ENCODE measurements at regions not wholly inside any gene's neighbourhood (a gene's known extent, or its start where the extent isn't known, plus 50 kb on each side); places are given as distances from the start of the nearest gene placed in this dataset.
"Not testable (repeated sequence)": the region's sequence is repeated elsewhere in the genome, so short reads cannot be mapped to it uniquely, and the experiment has no call there.

- Mint-ChIP-seq H3K9me3 (peaks cover 3 to 24% (median 8%) of the 10 kb centered on the region in 6 donors), H3K27ac (no peak overlapping the region), H3K4me3 (no peak overlapping the region), H3K27me3 (ENCODE audit: low read depth in 3 of 3) (no peaks in the 10 kb centered on the region), H3K4me1 (no peaks in the 10 kb centered on the region), H3K36me3 (no peaks in the 10 kb centered on the region)
- DNase-seq = no peak
Observed at GRCh38 chr6:23523771-23524170, 602.2 kb upstream of the NRSN1 start.

- H3K4me1 Mint-ChIP-seq = peaks cover 0 to under 1% of the 10 kb centered on the region in 2 donors
- no peaks in the 10 kb centered on the region for H3K27me3 Mint-ChIP-seq (ENCODE audit: low read depth in 3 of 3)
- H3K36me3 Mint-ChIP-seq = no peaks in the 10 kb centered on the region
- no peak for DNase-seq
- peaks cover 3 to 27% (median 11%) of the 10 kb centered on the region in 6 donors for H3K9me3 Mint-ChIP-seq
- H3K27ac Mint-ChIP-seq = no peak overlapping the region
- H3K4me3 Mint-ChIP-seq = no peak overlapping the region
Observed at GRCh38 chr6:23524548-23524947, 601.5 kb upstream of the NRSN1 start.

GRCh38 chr6:23526526-23526925 is 599.5 kb upstream of the NRSN1 start:
- Mint-ChIP-seq H3K4me1 (peaks cover 0 to 6% of the 10 kb centered on the region in 2 donors), H3K4me3 (no peak overlapping the region), H3K9me3 (peaks cover 0 to 32% (median 10%) of the 10 kb centered on the region in 6 donors), H3K27ac (no peak overlapping the region), H3K27me3 (ENCODE audit: low read depth in 3 of 3) (no peaks in the 10 kb centered on the region), H3K36me3 (no peaks in the 10 kb centered on the region)
- DNase-seq = no peak

- Mint-ChIP-seq H3K36me3 (no peaks in the 10 kb centered on the region), H3K9me3 (peaks cover 7 to 41% (median 17%) of the 10 kb centered on the region in 6 donors), H3K27me3 (ENCODE audit: low read depth in 3 of 3) (no peaks in the 10 kb centered on the region), H3K27ac (no peak overlapping the region), H3K4me3 (no peak overlapping the region), H3K4me1 (peaks cover 0 to 6% of the 10 kb centered on the region in 2 donors)
- no peak for DNase-seq
Observed at GRCh38 chr6:23529902-23530301, 596.1 kb upstream of the NRSN1 start.

- peaks cover 0 to 6% of the 10 kb centered on the region in 2 donors for H3K4me1 Mint-ChIP-seq
- DNase-seq = no peak
- no peaks in the 10 kb centered on the region for H3K36me3 Mint-ChIP-seq
- no peaks in the 10 kb centered on the region for H3K27me3 Mint-ChIP-seq (ENCODE audit: low read depth in 3 of 3)
- no peak overlapping the region for H3K4me3 Mint-ChIP-seq
- no peak overlapping the region for H3K27ac Mint-ChIP-seq
- peaks cover 7 to 29% (median 17%) of the 10 kb centered on the region in 6 donors for H3K9me3 Mint-ChIP-seq
Observed at GRCh38 chr6:23531666-23532065, 594.3 kb upstream of the NRSN1 start.

- Mint-ChIP-seq H3K4me1 (peaks cover 0 to 6% of the 10 kb centered on the region in 2 donors), H3K27ac (no peak overlapping the region), H3K9me3 (peaks cover 6 to 26% (median 15%) of the 10 kb centered on the region in 6 donors), H3K36me3 (no peaks in the 10 kb centered on the region), H3K4me3 (no peak overlapping the region), H3K27me3 (ENCODE audit: low read depth in 3 of 3) (peaks cover 0 to under 1% (median 0%) of the 10 kb centered on the region in 3 donors)
- no peak for DNase-seq
Observed at GRCh38 chr6:23532227-23532626, 593.8 kb upstream of the NRSN1 start.

- peaks cover 7 to 33% (median 17%) of the 10 kb centered on the region in 6 donors for H3K9me3 Mint-ChIP-seq
- no peak overlapping the region for H3K27ac Mint-ChIP-seq
- DNase-seq = no peak
- peaks cover 0 to 2% (median 0%) of the 10 kb centered on the region in 3 donors for H3K27me3 Mint-ChIP-seq (ENCODE audit: low read depth in 3 of 3)
- H3K4me1 Mint-ChIP-seq = peaks cover 0 to 6% of the 10 kb centered on the region in 2 donors
- H3K4me3 Mint-ChIP-seq = no peak overlapping the region
- H3K36me3 Mint-ChIP-seq = no peaks in the 10 kb centered on the region
Observed at GRCh38 chr6:23533311-23533710, 592.7 kb upstream of the NRSN1 start.

GRCh38 chr6:23533944-23534343 is 592.1 kb upstream of the NRSN1 start:
- Mint-ChIP-seq H3K4me3 (no peak overlapping the region), H3K27ac (no peak overlapping the region), H3K9me3 (peaks cover 7 to 32% (median 15%) of the 10 kb centered on the region in 6 donors), H3K27me3 (ENCODE audit: low read depth in 3 of 3) (peaks cover 0 to 2% (median 0%) of the 10 kb centered on the region in 3 donors), H3K4me1 (peaks cover 0 to 6% of the 10 kb centered on the region in 2 donors), H3K36me3 (no peaks in the 10 kb centered on the region)
- no peak for DNase-seq

GRCh38 chr6:23534351-23534750 is 591.7 kb upstream of the NRSN1 start:
- H3K27me3 Mint-ChIP-seq (ENCODE audit: low read depth in 3 of 3) = peaks cover 0 to 2% (median 0%) of the 10 kb centered on the region in 3 donors
- peaks cover 7 to 29% (median 14%) of the 10 kb centered on the region in 6 donors for H3K9me3 Mint-ChIP-seq
- H3K4me1 Mint-ChIP-seq = peaks cover 0 to 6% of the 10 kb centered on the region in 2 donors
- no peaks in the 10 kb centered on the region for H3K36me3 Mint-ChIP-seq
- no peak for DNase-seq
- no peak overlapping the region for H3K27ac Mint-ChIP-seq
- H3K4me3 Mint-ChIP-seq = no peak overlapping the region

- no peak for DNase-seq
- Mint-ChIP-seq H3K27ac (no peak overlapping the region), H3K27me3 (ENCODE audit: low read depth in 3 of 3) (peaks cover 0 to 2% (median 0%) of the 10 kb centered on the region in 3 donors), H3K4me3 (no peak overlapping the region), H3K4me1 (peaks cover 0 to under 1% of the 10 kb centered on the region in 2 donors), H3K36me3 (no peaks in the 10 kb centered on the region), H3K9me3 (peaks cover 7 to 29% (median 13%) of the 10 kb centered on the region in 6 donors)
Observed at GRCh38 chr6:23535101-23535500, 590.9 kb upstream of the NRSN1 start.

GRCh38 chr6:23537828-23538227 is 588.2 kb upstream of the NRSN1 start:
- no peak overlapping the region for H3K27ac Mint-ChIP-seq
- H3K4me3 Mint-ChIP-seq = no peak overlapping the region
- no peaks in the 10 kb centered on the region for H3K36me3 Mint-ChIP-seq
- peaks cover 7 to 36% (median 13%) of the 10 kb centered on the region in 6 donors for H3K9me3 Mint-ChIP-seq
- H3K27me3 Mint-ChIP-seq (ENCODE audit: low read depth in 3 of 3) = peaks cover 0 to 2% (median 0%) of the 10 kb centered on the region in 3 donors
- no peaks in the 10 kb centered on the region for H3K4me1 Mint-ChIP-seq
- DNase-seq = no peak

- Mint-ChIP-seq H3K4me1 (no peaks in the 10 kb centered on the region), H3K27ac (no peak overlapping the region), H3K36me3 (no peaks in the 10 kb centered on the region), H3K9me3 (peaks cover 4 to 18% (median 11%) of the 10 kb centered on the region in 6 donors), H3K4me3 (no peak overlapping the region), H3K27me3 (ENCODE audit: low read depth in 3 of 3) (no peaks in the 10 kb centered on the region)
- no peak for DNase-seq
Observed at GRCh38 chr6:23547851-23548250, 578.2 kb upstream of the NRSN1 start.

GRCh38 chr6:23554953-23555352 is 571.1 kb upstream of the NRSN1 start:
- not testable (repeated sequence) for H3K4me3 Mint-ChIP-seq; H3K36me3 Mint-ChIP-seq; H3K27ac Mint-ChIP-seq; H3K4me1 Mint-ChIP-seq; DNase-seq; H3K27me3 Mint-ChIP-seq (ENCODE audit: low read depth in 3 of 3)
- peaks cover 2 to 30% (median 16%) of the 10 kb centered on the region in 6 donors for H3K9me3 Mint-ChIP-seq

- H3K27ac Mint-ChIP-seq = no peak overlapping the region
- no peaks in the 10 kb centered on the region for H3K4me1 Mint-ChIP-seq
- no peaks in the 10 kb centered on the region for H3K27me3 Mint-ChIP-seq (ENCODE audit: low read depth in 3 of 3)
- peaks cover 7 to 38% (median 15%) of the 10 kb centered on the region in 6 donors for H3K9me3 Mint-ChIP-seq
- H3K4me3 Mint-ChIP-seq = no peak overlapping the region
- DNase-seq = no peak
- H3K36me3 Mint-ChIP-seq = no peaks in the 10 kb centered on the region
Observed at GRCh38 chr6:23559587-23560343, 566.2 kb upstream of the NRSN1 start.

All from immature natural killer cell (primary cell).